Gastroesophageal sphincter (tissue), 3 donors: ENCODE measurements at regions not wholly inside any gene's neighbourhood (a gene's known extent, or its start where the extent isn't known, plus 50 kb on each side); places are given as distances from the start of the nearest gene placed in this dataset.

Experiments
- EP300 ChIP-seq: sonication (generic); formaldehyde crosslinking; IDR thresholded peaks from one replicate; pipeline ENCODE4 v1.6.1; 2017; ENCODE audit warnings: antibody characterized with exemption, mild to moderate bottlenecking
- POLR2A ChIP-seq, 2 donors: fragments of 450-650 bp; IDR thresholded peaks; one replicate each; pipeline ENCODE4 v1.6.1; 2017; ENCODE audit warnings: antibody characterized with exemption in 2 of 2, mild to moderate bottlenecking in 2 of 2, moderate library complexity in 1 of 2
- POLR2AphosphoS5 ChIP-seq: sonication (generic); formaldehyde crosslinking; IDR thresholded peaks from one replicate; pipeline ENCODE4 v1.6.1; 2017; ENCODE audit warnings: antibody characterized with exemption
- TF ChIP-seq, protein P1 (sequence below), 4 experiments: fragments of 200-600 bp in 2 of 4; fragments of 450-650 bp in 2 of 4; sonication (generic) in 1 of 4; IDR thresholded peaks; one replicate each; pipeline ENCODE4 v1.5.1; 2017 to 2019; ENCODE audit warnings: antibody characterized with exemption in 4 of 4, mild to moderate bottlenecking in 2 of 4, moderate library complexity in 2 of 4

DNA sequence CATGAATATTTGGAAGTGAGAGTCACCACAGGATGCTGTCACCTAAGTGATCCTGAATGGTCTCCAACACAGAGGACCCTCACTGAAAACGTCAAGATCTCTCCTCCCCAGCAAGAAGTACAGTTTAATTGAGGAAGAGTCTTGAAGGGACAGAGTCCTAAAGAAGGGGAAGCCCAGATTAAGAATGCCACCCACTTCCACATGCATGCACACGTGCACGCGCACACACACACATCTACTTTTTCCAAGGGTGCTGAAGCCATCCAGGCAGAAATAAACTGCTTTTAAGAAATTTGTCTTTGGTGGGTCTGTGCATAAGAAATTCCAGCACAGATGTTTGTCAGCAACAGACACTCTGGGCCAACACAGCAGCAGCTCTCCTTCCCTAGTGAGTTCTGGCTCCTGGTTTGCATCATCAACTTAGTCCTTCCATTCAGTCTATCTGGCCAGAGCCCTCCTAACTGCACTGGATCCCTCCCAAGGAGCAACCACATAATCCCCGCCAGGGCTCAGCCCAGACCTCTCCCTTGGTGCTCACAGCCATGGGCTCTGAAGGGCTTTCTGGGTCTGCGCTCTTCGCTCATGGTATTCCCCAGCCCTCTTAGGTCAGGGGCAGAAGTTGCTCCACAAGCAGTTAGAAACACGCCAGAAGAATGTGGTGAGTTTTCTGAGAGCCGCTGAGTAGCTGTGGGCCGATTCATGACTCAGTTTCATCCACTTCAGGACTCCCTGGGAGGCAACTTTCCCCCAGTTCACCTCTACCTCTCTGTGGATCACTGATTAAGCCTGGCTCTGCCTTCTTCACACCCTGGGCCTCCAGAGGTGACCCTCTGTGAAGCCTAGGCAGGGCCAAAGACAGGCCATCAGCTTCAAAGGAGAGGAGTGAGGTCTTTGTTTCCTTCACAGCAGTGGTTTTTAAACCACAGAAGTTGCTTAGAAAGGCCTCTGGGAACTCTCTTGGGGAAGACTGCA, 132.6 kb upstream of the LIPC start:
- TF ChIP-seq, protein P1, sequence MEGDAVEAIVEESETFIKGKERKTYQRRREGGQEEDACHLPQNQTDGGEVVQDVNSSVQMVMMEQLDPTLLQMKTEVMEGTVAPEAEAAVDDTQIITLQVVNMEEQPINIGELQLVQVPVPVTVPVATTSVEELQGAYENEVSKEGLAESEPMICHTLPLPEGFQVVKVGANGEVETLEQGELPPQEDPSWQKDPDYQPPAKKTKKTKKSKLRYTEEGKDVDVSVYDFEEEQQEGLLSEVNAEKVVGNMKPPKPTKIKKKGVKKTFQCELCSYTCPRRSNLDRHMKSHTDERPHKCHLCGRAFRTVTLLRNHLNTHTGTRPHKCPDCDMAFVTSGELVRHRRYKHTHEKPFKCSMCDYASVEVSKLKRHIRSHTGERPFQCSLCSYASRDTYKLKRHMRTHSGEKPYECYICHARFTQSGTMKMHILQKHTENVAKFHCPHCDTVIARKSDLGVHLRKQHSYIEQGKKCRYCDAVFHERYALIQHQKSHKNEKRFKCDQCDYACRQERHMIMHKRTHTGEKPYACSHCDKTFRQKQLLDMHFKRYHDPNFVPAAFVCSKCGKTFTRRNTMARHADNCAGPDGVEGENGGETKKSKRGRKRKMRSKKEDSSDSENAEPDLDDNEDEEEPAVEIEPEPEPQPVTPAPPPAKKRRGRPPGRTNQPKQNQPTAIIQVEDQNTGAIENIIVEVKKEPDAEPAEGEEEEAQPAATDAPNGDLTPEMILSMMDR (IDR thresholded peaks at IDR 0.05): no peak
- TF ChIP-seq POLR2AphosphoS5 (no peak), EP300 (no peak), POLR2A (IDR thresholded peaks at IDR 0.05) (no peak)
